MCF 10A (cell line): ENCODE measurements at regions not wholly inside any gene's neighbourhood (a gene's known extent, or its start where the extent isn't known, plus 50 kb on each side); places are given as distances from the start of the nearest gene placed in this dataset.

ENCODE experiments used
- BruUV-seq: library from RNA; stranded (reverse); fragments of 400-500 nt; replicated peaks from 2 replicates; lab custom pipeline; 2021; lab: Mats Ljungman, UMichigan
- CTCF ChIA-PET: fragments of 300-600 bp; sonication (Branson Sonifier 250); formaldehyde crosslinking; extraction: SDS; loops from one replicate; lab custom pipeline; 2021; ENCODE audit warnings: antibody characterized with exemption, inconsistent platforms; lab: Yijun Ruan, JAX
- POLR2A ChIA-PET: fragments of 300-600, 350-650 bp; sonication (Branson Sonifier 250); formaldehyde crosslinking; extraction: SDS; loops from one replicate; lab custom pipeline; 2020; ENCODE audit warnings: antibody characterized with exemption, inconsistent platforms; lab: Yijun Ruan, JAX
- DNase-seq: peaks from one replicate; pipeline ENCODE4 v3.0.0-alpha.2; 2018; ENCODE audit not compliant: unreplicated experiment
- H3K27ac Mint-ChIP-seq: one replicate; pipeline ENCODE4 v1.8.0; 2022; ENCODE audit warnings: mild to moderate bottlenecking, low read depth, mixed read lengths; ENCODE audit not compliant: unreplicated experiment
- H3K27me3 Mint-ChIP-seq: one replicate; pipeline ENCODE4 v1.8.0; 2022; ENCODE audit warnings: mixed read lengths; ENCODE audit not compliant: insufficient read depth, unreplicated experiment
- H3K36me3 Mint-ChIP-seq: one replicate; pipeline ENCODE4 v1.8.0; 2022; ENCODE audit warnings: mild to moderate bottlenecking, moderate library complexity, mixed read lengths; ENCODE audit not compliant: insufficient read depth, unreplicated experiment
- H3K4me1 Mint-ChIP-seq: one replicate; pipeline ENCODE4 v1.8.0; 2022; ENCODE audit warnings: mixed read lengths; ENCODE audit not compliant: insufficient read depth, unreplicated experiment
- H3K4me3 Mint-ChIP-seq: one replicate; pipeline ENCODE4 v1.8.0; 2022; ENCODE audit warnings: mild to moderate bottlenecking, moderate library complexity, mixed read lengths; ENCODE audit not compliant: unreplicated experiment
- H3K9me3 Mint-ChIP-seq: one replicate; pipeline ENCODE4 v1.8.0; 2022; ENCODE audit warnings: mixed read lengths; ENCODE audit not compliant: unreplicated experiment
- intact Hi-C: fragments of 100-400 bp; cut with micrococcal nuclease; formaldehyde crosslinking; loops from 2 replicates; pipeline ENCODE4 v1.14.1; 2022
- TF ChIP-seq, protein P1 (sequence below): fragments of 200-600 bp; IDR thresholded peaks from one replicate; pipeline ENCODE4 v1.8.0; 2022; ENCODE audit warnings: antibody characterized with exemption, mild to moderate bottlenecking; ENCODE audit not compliant: unreplicated experiment

DNA sequence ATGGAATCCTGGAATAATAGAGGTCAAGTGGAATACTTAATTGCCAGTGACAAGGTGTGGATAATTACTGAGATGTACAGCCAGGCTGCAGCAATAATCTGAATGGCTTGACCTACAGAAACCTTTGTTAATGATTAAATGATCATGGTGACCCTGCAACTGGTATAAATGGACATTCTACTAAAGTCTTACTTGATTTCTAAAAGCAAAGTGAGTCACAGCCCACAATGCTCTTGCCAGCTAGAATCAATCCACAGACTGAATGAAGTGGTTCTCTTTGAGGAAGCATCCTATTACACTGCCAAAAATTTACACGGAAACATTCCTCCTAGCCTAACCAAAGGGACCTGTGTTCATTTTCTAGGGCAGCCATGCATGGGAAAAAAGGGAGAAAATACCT lies 518.5 kb downstream of the SOX5 start:
- H3K4me1 Mint-ChIP-seq = no peaks in the 10 kb centered on the region
- no peak overlapping the region for H3K4me3 Mint-ChIP-seq
- TF ChIP-seq, protein P1, sequence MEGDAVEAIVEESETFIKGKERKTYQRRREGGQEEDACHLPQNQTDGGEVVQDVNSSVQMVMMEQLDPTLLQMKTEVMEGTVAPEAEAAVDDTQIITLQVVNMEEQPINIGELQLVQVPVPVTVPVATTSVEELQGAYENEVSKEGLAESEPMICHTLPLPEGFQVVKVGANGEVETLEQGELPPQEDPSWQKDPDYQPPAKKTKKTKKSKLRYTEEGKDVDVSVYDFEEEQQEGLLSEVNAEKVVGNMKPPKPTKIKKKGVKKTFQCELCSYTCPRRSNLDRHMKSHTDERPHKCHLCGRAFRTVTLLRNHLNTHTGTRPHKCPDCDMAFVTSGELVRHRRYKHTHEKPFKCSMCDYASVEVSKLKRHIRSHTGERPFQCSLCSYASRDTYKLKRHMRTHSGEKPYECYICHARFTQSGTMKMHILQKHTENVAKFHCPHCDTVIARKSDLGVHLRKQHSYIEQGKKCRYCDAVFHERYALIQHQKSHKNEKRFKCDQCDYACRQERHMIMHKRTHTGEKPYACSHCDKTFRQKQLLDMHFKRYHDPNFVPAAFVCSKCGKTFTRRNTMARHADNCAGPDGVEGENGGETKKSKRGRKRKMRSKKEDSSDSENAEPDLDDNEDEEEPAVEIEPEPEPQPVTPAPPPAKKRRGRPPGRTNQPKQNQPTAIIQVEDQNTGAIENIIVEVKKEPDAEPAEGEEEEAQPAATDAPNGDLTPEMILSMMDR = no peak
- no peak for DNase-seq
- H3K36me3 Mint-ChIP-seq = no peaks in the 10 kb centered on the region
- POLR2A ChIA-PET = no interaction called here
- intact Hi-C loops = no loop called here
- no peak overlapping the region for H3K27ac Mint-ChIP-seq
- BruUV-seq = no TSS peak
- peaks cover 14% of the 10 kb centered on the region for H3K9me3 Mint-ChIP-seq
- CTCF ChIA-PET = no interaction called here
- H3K27me3 Mint-ChIP-seq = no peaks in the 10 kb centered on the region

DNA sequence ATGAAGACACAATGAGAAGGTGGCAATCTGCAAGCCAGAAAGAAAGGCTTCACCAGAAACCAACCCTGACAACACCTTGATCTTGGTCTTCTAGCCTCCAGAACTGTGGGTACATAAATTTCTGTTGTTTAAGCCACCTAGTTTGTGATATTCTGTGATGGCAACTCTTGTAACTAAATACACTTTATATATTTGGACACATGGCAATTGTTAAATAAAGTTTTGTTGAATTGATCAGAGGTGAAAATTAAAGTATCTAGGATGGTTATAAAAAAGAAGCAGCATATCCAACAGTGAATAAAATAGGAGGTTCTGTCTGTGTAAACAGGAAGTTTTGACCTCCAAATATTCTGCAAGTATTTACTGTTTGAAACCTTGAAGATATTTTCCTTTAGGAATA lies 516.3 kb downstream of the SOX5 start:
- TF ChIP-seq, protein P1 = no peak
- Mint-ChIP-seq H3K9me3 (peaks cover 17% of the 10 kb centered on the region), H3K4me3 (no peak overlapping the region), H3K4me1 (no peaks in the 10 kb centered on the region), H3K27ac (no peak overlapping the region), H3K36me3 (no peaks in the 10 kb centered on the region), H3K27me3 (no peaks in the 10 kb centered on the region)
- BruUV-seq = no TSS peak
- ChIA-PET CTCF (no interaction called here), POLR2A (no interaction called here)
- intact Hi-C loops = no loop called here
- DNase-seq = no peak

DNA sequence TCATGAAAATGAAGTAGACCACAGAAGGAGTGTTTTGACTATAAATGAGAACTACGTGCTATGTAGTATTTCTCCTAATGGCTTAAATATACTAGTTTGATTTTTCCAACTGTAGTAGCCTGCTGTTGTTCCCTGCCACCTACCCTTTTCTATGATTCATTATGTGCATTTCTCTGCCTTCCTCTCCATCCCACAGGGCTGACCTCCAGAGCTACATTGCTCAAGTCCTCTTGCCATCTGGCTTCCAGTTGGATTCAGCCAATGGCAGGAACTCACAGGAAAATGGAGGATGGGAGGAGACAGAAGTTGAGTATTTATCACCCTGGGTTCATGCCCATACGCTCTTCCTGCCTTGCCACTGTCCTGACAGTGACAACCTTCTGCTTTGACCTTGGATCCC lies 515.3 kb downstream of the SOX5 start:
- intact Hi-C loops = no loop called here
- no peaks in the 10 kb centered on the region for H3K36me3 Mint-ChIP-seq
- POLR2A ChIA-PET = no interaction called here
- CTCF ChIA-PET = no interaction called here
- H3K27me3 Mint-ChIP-seq = no peaks in the 10 kb centered on the region
- no peak for DNase-seq
- TF ChIP-seq, protein P1 = no peak
- no peaks in the 10 kb centered on the region for H3K4me1 Mint-ChIP-seq
- H3K4me3 Mint-ChIP-seq = no peak overlapping the region
- H3K9me3 Mint-ChIP-seq = peaks cover 21% of the 10 kb centered on the region
- no TSS peak for BruUV-seq
- no peak overlapping the region for H3K27ac Mint-ChIP-seq

DNA sequence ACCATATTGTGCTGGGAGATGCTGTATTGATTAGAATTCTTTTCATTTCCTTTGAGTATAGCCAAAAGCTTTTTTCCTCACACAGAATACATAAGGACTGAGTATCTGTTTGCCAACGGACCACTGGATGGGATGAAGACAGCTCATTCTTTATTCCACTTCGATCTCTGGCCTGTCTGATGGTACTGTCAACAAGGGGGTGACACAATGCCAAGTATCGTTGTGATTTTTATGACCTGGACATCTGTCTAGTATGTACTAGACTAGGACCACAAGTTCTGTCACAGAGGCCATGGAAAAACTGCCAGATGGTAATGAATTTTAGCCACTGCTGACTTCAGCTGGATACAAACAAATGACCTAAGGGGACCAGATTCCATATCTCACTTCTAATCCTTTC lies 502.7 kb downstream of the SOX5 start:
- TF ChIP-seq, protein P1 = no peak
- H3K27ac Mint-ChIP-seq = no peak overlapping the region
- no peaks in the 10 kb centered on the region for H3K9me3 Mint-ChIP-seq
- no peak overlapping the region for H3K4me3 Mint-ChIP-seq
- intact Hi-C loops = no loop called here
- no TSS peak for BruUV-seq
- H3K4me1 Mint-ChIP-seq = no peaks in the 10 kb centered on the region
- no peaks in the 10 kb centered on the region for H3K36me3 Mint-ChIP-seq
- no peaks in the 10 kb centered on the region for H3K27me3 Mint-ChIP-seq
- CTCF ChIA-PET = no interaction called here
- POLR2A ChIA-PET = interaction anchor here (0.6 kb wide), 1 partner anchor 853 kb away, joined by 4 read pairs; no protein-coding TSS in a partner anchor
- no peak for DNase-seq
